Left ventricle myocardium inferior (tissue), 1 donor: ENCODE measurements at regions not wholly inside any gene's neighbourhood (a gene's known extent, or its start where the extent isn't known, plus 50 kb on each side); places are given as distances from the start of the nearest gene placed in this dataset.
"Not testable (repeated sequence)": the region's sequence is repeated elsewhere in the genome, so short reads cannot be mapped to it uniquely, and the experiment has no call there.

Source experiments
- DNase-seq: peaks from one replicate; pipeline ENCODE4 v3.0.0-alpha.2; 2020
- H3K27ac ChIP-seq: fragments of 200-600 bp; replicated peaks from 2 replicates; pipeline ENCODE4 v1.8.0; 2021
- H3K27me3 ChIP-seq: fragments of 200-600 bp; 2 replicates; pipeline ENCODE4 v1.8.0; 2021; ENCODE audit warnings: low read depth
- H3K36me3 ChIP-seq: fragments of 200-600 bp; 2 replicates; pipeline ENCODE4 v1.8.0; 2021
- H3K4me1 ChIP-seq: fragments of 200-600 bp; 2 replicates; pipeline ENCODE4 v1.8.0; 2021
- H3K4me3 ChIP-seq: fragments of 200-600 bp; 2 replicates; pipeline ENCODE4 v1.8.0; 2021; ENCODE audit warnings: mild to moderate bottlenecking, moderate library complexity
- H3K9me3 ChIP-seq: fragments of 200-600 bp; replicated peaks from 2 replicates; pipeline ENCODE4 v1.8.0; 2021
- intact Hi-C: fragments of 100-400 bp; cut with micrococcal nuclease; formaldehyde crosslinking; loops from one replicate; pipeline ENCODE4 v1.11.0; 2022
- TF ChIP-seq, protein P1 (sequence below): fragments of 200-600 bp; IDR thresholded peaks from 2 replicates; pipeline ENCODE4 v1.8.0; 2021; ENCODE audit warnings: antibody characterized with exemption, mild to moderate bottlenecking, borderline replicate concordance
- donor health status: DM: no; HTN: yes; CAD: no; lungs with severe emphysema.

DNA sequence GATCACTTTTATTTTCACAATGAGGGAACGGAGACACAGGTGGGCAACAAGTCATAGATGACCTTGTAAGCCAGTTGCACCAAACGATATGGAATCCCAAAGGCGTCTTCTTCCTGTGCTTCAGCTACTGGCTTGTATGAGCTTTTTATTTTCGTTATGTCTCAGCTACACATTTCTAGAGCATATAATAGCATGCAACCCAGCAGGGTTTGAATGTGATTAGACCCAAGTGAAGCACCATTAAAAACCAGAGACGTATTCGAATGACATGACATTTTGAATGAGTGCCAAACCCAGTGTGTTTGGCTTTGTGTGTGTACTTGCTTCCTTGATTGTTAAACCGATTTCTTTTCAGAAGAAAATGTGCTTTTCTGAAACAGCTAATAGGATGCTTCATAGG lies 963.2 kb upstream of the CELF2 start:
- H3K36me3 ChIP-seq = no peaks in the 10 kb centered on the region
- H3K4me3 ChIP-seq = no peak overlapping the region
- no peaks in the 10 kb centered on the region for H3K27me3 ChIP-seq
- H3K4me1 ChIP-seq = no peaks in the 10 kb centered on the region
- TF ChIP-seq, protein P1, sequence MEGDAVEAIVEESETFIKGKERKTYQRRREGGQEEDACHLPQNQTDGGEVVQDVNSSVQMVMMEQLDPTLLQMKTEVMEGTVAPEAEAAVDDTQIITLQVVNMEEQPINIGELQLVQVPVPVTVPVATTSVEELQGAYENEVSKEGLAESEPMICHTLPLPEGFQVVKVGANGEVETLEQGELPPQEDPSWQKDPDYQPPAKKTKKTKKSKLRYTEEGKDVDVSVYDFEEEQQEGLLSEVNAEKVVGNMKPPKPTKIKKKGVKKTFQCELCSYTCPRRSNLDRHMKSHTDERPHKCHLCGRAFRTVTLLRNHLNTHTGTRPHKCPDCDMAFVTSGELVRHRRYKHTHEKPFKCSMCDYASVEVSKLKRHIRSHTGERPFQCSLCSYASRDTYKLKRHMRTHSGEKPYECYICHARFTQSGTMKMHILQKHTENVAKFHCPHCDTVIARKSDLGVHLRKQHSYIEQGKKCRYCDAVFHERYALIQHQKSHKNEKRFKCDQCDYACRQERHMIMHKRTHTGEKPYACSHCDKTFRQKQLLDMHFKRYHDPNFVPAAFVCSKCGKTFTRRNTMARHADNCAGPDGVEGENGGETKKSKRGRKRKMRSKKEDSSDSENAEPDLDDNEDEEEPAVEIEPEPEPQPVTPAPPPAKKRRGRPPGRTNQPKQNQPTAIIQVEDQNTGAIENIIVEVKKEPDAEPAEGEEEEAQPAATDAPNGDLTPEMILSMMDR = no peak
- no peak for DNase-seq
- no peak overlapping the region for H3K27ac ChIP-seq
- intact Hi-C loops = no loop called here
- H3K9me3 ChIP-seq = no peaks in the 10 kb centered on the region

DNA sequence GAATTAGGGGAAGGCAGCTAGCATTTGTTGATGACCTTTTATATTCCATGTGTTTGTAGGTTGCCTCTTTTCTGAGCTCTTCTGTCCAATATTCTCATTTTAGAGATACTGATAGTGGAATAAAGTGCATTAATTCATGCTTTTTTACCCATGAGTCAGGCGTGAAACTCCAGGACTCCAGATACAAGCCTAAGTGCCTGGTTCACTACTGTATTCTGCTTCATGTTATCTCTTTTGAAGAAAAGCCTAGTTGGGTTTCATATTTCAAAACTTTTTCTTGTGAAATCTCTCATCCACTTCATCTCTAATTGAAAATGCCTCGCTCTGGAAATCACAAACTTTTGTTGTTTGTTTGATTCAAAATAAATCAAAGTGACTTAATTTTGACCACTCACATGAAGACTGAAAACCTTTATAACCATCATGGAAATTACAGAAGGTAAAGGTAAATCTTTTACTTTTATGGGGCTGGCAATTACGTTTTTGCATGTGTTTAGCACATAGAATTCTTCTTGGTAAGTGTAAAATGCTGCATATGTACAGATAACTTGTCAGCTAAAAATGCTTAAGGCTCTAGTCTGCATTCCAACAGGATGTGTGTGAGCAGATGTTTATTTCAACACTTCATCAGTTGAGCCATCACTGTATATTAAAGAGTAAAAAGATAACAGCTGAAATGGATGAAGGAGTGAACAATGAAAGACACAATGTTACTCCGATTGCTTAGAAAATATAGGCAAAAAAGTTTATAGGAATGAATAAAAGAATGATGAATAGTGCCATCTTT lies 961.8 kb upstream of the CELF2 start:
- Histone ChIP-seq H3K4me3 (no peak overlapping the region), H3K9me3 (no peaks in the 10 kb centered on the region), H3K4me1 (no peaks in the 10 kb centered on the region), H3K36me3 (no peaks in the 10 kb centered on the region), H3K27me3 (no peaks in the 10 kb centered on the region), H3K27ac (no peak overlapping the region)
- intact Hi-C loops = no loop called here
- no peak for DNase-seq
- TF ChIP-seq, protein P1 = no peak

DNA sequence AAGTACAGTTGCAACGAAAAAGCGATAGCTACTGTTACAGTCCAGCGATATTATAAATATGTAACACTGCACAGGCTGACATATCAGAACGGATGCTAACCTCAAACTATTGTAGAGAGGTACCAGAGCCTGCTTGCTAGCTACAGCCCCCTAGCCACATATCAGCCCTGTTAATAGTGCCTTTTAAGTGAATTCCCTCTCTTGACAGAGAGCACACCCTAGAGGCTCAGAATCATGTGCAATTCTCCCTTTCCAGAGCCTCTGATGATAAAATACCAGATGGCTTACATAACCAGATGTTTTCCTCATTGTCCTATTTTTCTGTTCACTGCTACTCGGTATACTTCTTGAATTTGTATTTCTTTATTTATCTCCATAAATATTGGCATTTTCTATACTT lies 960.7 kb upstream of the CELF2 start:
- H3K4me1 ChIP-seq = no peaks in the 10 kb centered on the region
- intact Hi-C loops = no loop called here
- TF ChIP-seq, protein P1 = peak; percentile 23
- no peak overlapping the region for H3K4me3 ChIP-seq
- no peaks in the 10 kb centered on the region for H3K9me3 ChIP-seq
- no peaks in the 10 kb centered on the region for H3K36me3 ChIP-seq
- no peaks in the 10 kb centered on the region for H3K27me3 ChIP-seq
- no peak for DNase-seq
- H3K27ac ChIP-seq = no peak overlapping the region

DNA sequence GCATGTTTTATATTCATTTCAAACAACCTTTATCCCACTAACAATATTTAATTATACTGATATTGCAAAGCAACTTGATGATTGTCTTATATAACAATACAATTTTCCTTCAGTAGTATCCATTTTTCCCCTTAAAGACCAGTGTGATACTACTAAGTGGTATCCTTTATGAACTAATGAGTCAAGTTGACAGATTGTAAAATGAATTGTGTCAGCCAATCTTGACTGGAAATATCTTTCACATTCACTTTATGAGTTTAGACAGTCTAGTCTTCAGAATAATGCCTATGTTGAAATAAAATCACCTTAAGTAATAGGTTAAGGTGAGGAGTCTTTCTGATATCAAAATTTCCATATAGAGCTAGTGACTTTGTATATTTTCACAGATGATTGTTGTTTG lies 950.0 kb upstream of the CELF2 start:
- peaks cover 9% of the 10 kb centered on the region for H3K9me3 ChIP-seq
- H3K4me1 ChIP-seq = no peaks in the 10 kb centered on the region
- no peak overlapping the region for H3K4me3 ChIP-seq
- intact Hi-C loops = no loop called here
- H3K27ac ChIP-seq = no peak overlapping the region
- DNase-seq = no peak
- H3K27me3 ChIP-seq = no peaks in the 10 kb centered on the region
- H3K36me3 ChIP-seq = no peaks in the 10 kb centered on the region
- TF ChIP-seq, protein P1 = no peak

DNA sequence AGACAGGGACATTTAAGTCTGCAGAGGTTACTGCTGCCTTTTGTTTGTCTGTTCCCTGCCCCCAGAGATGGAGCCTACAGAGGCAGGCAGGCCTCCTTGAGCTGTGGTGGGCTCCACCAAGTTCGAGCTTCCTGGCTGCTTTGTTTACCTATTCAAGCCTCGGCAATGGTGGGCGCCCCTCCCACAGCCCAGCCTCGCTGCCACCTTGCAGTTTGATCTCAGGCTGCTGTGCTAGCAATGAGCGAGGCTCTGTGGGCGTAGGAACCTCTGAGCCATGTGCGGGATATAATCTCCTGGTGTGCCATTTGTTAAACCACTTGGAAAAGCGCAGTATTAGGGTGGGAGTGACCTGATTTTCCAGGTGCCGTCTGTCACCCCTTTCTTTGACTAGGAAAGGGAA lies 942.8 kb upstream of the CELF2 start:
- H3K4me3 ChIP-seq, H3K36me3 ChIP-seq, intact Hi-C loops, H3K4me1 ChIP-seq, DNase-seq, H3K27me3 ChIP-seq, H3K27ac ChIP-seq: not testable (repeated sequence)
- peaks cover 16% of the 10 kb centered on the region for H3K9me3 ChIP-seq

DNA sequence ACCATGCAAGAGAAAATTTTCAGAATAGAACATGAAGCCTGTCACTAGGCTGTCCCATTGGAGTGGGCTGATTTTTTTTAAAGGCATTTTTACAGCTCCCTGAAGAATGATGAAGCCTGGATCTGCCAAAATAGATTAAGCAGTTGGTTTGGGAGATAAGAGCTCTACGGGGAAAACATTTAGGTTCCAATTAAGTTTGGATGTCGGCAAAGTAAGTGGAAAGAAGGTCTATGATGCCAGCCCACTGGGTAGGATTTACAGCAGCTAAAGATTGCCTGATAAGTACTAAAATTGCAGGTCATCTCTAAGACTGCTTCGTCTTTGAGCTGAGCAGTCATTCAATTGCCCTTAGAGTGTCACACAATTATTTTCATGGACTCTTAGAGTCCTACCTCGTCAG lies 939.2 kb upstream of the CELF2 start:
- H3K36me3 ChIP-seq = no peaks in the 10 kb centered on the region
- no peak for DNase-seq
- H3K9me3 ChIP-seq = peaks cover 10% of the 10 kb centered on the region
- H3K27me3 ChIP-seq = no peaks in the 10 kb centered on the region
- TF ChIP-seq, protein P1 = no peak
- no peak overlapping the region for H3K27ac ChIP-seq
- intact Hi-C loops = no loop called here
- H3K4me1 ChIP-seq = no peaks in the 10 kb centered on the region
- no peak overlapping the region for H3K4me3 ChIP-seq
